HEK293 (cell line): ENCODE measurements at regions not wholly inside any gene's neighbourhood (a gene's known extent, or its start where the extent isn't known, plus 50 kb on each side); places are given as distances from the start of the nearest gene placed in this dataset.

Source experiments
- CTCF ChIA-PET: fragments of 350-600 bp; formaldehyde crosslinking; extraction: SDS; loops from one replicate; lab custom pipeline; 2021; ENCODE audit warnings: antibody characterized with exemption; lab: Yijun Ruan, JAX
- POLR2A ChIA-PET: fragments of 300-600 bp; formaldehyde crosslinking; extraction: SDS; loops from one replicate; lab custom pipeline; 2020; ENCODE audit warnings: antibody characterized with exemption, inconsistent platforms; lab: Yijun Ruan, JAX
- H3K27ac ChIP-seq: fragments of 200-500 bp; sonication (Bioruptor generic); 2 replicates; pipeline ENCODE4 v1.5.1; 2014; ENCODE audit warnings: low read depth, low read length, control low read depth, inconsistent platforms; ENCODE audit errors: extremely low read depth
- H3K36me3 ChIP-seq, 2 experiments: fragments of 200-500 bp in 1 of 2; sonication (Bioruptor generic) in 1 of 2; 1 replicate in 1 of 2; 2 replicates in 1 of 2; pipeline ENCODE4 v1.5.1; 2014 to 2017; ENCODE audit warnings: inconsistent platforms in 2 of 2, low read length in 2 of 2; ENCODE audit not compliant: control insufficient read depth in 2 of 2, insufficient read depth in 1 of 2
- H3K4me1 ChIP-seq: fragments of 200-500 bp; sonication (Bioruptor generic); 2 replicates; pipeline ENCODE4 v1.5.1; 2014; ENCODE audit warnings: mild to moderate bottlenecking, low read length, inconsistent platforms; ENCODE audit not compliant: control insufficient read depth, insufficient read depth
- H3K4me3 ChIP-seq: 2 replicates; pipeline ENCODE4 v1.5.1; 2011; ENCODE audit warnings: low read depth, mild to moderate bottlenecking, control low read depth, low read length, moderate library complexity
- H3K9me3 ChIP-seq: fragments of 200-500 bp; sonication (Bioruptor generic); 2 replicates; pipeline ENCODE4 v1.5.1; 2014; ENCODE audit warnings: low read depth, low read length, inconsistent platforms; ENCODE audit not compliant: control insufficient read depth, insufficient read depth
- EGR2 ChIP-seq: fragments of 450-650 bp; formaldehyde crosslinking; IDR thresholded peaks from 2 replicates; pipeline ENCODE4 v1.5.1; 2016; ENCODE audit warnings: low read depth, missing biosample characterization, missing genetic modification characterization
- HOXC10 ChIP-seq: sonication (generic); formaldehyde crosslinking; IDR thresholded peaks from 2 replicates; pipeline ENCODE4 v1.8.1; 2023; ENCODE audit warnings: mild to moderate bottlenecking, missing genetic modification reagents
- MEIS1 ChIP-seq: sonication (generic); formaldehyde crosslinking; IDR thresholded peaks from 2 replicates; pipeline ENCODE4 v1.8.1; 2022; ENCODE audit warnings: missing genetic modification reagents, mild to moderate bottlenecking, borderline replicate concordance
- PRDM1 ChIP-seq: fragments of 450-650 bp; formaldehyde crosslinking; IDR thresholded peaks from 2 replicates; pipeline ENCODE4; 2016; ENCODE audit warnings: missing biosample characterization, missing genetic modification characterization
- SALL2 ChIP-seq: fragments of 450-650 bp; formaldehyde crosslinking; IDR thresholded peaks from 2 replicates; pipeline ENCODE4 v1.5.0; 2017; ENCODE audit warnings: missing biosample characterization, mild to moderate bottlenecking, missing genetic modification characterization, borderline replicate concordance
- SP2 ChIP-seq: fragments of 450-650 bp; formaldehyde crosslinking; IDR thresholded peaks from 2 replicates; pipeline ENCODE4 v1.5.1; 2016; ENCODE audit warnings: missing biosample characterization, missing genetic modification characterization
- TCF7L2 ChIP-seq: IDR thresholded peaks from 2 replicates; pipeline ENCODE4 v1.6.1; 2011; ENCODE audit warnings: low read depth, mild to moderate bottlenecking, inconsistent platforms, low read length, moderate library complexity, borderline replicate concordance
- YY2 ChIP-seq: fragments of 450-650 bp; formaldehyde crosslinking; IDR thresholded peaks from 2 replicates; pipeline ENCODE4 v1.5.1; 2016; ENCODE audit warnings: missing biosample characterization, missing genetic modification characterization
- ZBTB21 ChIP-seq: fragments of 450-650 bp; formaldehyde crosslinking; IDR thresholded peaks from 2 replicates; pipeline ENCODE4 v1.5.1; 2017; ENCODE audit warnings: missing biosample characterization, missing genetic modification characterization
- ZFHX2 ChIP-seq: fragments of 450-650 bp; formaldehyde crosslinking; conservative IDR thresholded peaks from 2 replicates; pipeline ENCODE4 v1.5.1; 2016; ENCODE audit warnings: missing biosample characterization, missing genetic modification characterization
- ZNF157 ChIP-seq: fragments of 450-650 bp; formaldehyde crosslinking; IDR thresholded peaks from 2 replicates; pipeline ENCODE4 v1.5.1; 2016; ENCODE audit warnings: missing biosample characterization, missing genetic modification characterization
- ZNF184 ChIP-seq: fragments of 450-650 bp; IDR thresholded peaks from 2 replicates; pipeline ENCODE4 v1.5.1; 2018; ENCODE audit warnings: missing biosample characterization, mild to moderate bottlenecking, missing genetic modification characterization
- ZNF19 ChIP-seq: fragments of 450-650 bp; formaldehyde crosslinking; IDR thresholded peaks from 2 replicates; pipeline ENCODE4; 2016; ENCODE audit warnings: missing biosample characterization, missing genetic modification characterization, low read depth
- ZNF23 ChIP-seq: fragments of 450-650 bp; formaldehyde crosslinking; IDR thresholded peaks from 2 replicates; pipeline ENCODE4 v1.5.1; 2016; ENCODE audit warnings: missing biosample characterization, missing genetic modification characterization, borderline replicate concordance
- ZNF324 ChIP-seq: fragments of 450-650 bp; formaldehyde crosslinking; IDR thresholded peaks from 2 replicates; pipeline ENCODE4 v1.5.1; 2016; ENCODE audit warnings: missing biosample characterization, missing genetic modification characterization
- ZNF433 ChIP-seq: fragments of 450-650 bp; formaldehyde crosslinking; IDR thresholded peaks from 2 replicates; pipeline ENCODE4 v1.5.1; 2016; ENCODE audit warnings: missing biosample characterization, missing genetic modification characterization, low read depth
- ZNF600 ChIP-seq: fragments of 450-650 bp; formaldehyde crosslinking; IDR thresholded peaks from 2 replicates; pipeline ENCODE4 v1.5.1; 2016; ENCODE audit warnings: missing biosample characterization, missing genetic modification characterization
- ZNF670 ChIP-seq: fragments of 450-650 bp; formaldehyde crosslinking; IDR thresholded peaks from 2 replicates; pipeline ENCODE4 v1.5.1; 2016; ENCODE audit warnings: missing biosample characterization, missing genetic modification characterization, low read depth
- ZNF677 ChIP-seq: fragments of 450-650 bp; IDR thresholded peaks from 2 replicates; pipeline ENCODE4 v1.5.0; 2018; ENCODE audit warnings: missing biosample characterization, mild to moderate bottlenecking, missing genetic modification characterization, moderate library complexity
- ZNF76 ChIP-seq: fragments of 450-650 bp; formaldehyde crosslinking; IDR thresholded peaks from 2 replicates; pipeline ENCODE4; 2016; ENCODE audit warnings: low read depth, missing biosample characterization, missing genetic modification characterization, borderline replicate concordance
- ZNF785 ChIP-seq: fragments of 450-650 bp; formaldehyde crosslinking; IDR thresholded peaks from 2 replicates; pipeline ENCODE4 v1.5.1; 2016; ENCODE audit warnings: missing biosample characterization, missing genetic modification characterization
- ZNF791 ChIP-seq: fragments of 450-650 bp; formaldehyde crosslinking; IDR thresholded peaks from 2 replicates; pipeline ENCODE4 v1.5.1; 2016; ENCODE audit warnings: missing biosample characterization, missing genetic modification characterization
- ZSCAN23 ChIP-seq: fragments of 450-650 bp; formaldehyde crosslinking; IDR thresholded peaks from 2 replicates; pipeline ENCODE4 v1.5.1; 2016; ENCODE audit warnings: missing biosample characterization, missing genetic modification characterization
- TF ChIP-seq, protein P1 (sequence below): fragments of 450-650 bp; formaldehyde crosslinking; optimal IDR thresholded peaks from 2 replicates; pipeline ENCODE3; 2016; ENCODE audit warnings: missing biosample characterization, mild to moderate bottlenecking, missing genetic modification characterization
- TF ChIP-seq, protein P2 (sequence below): fragments of 450-650 bp; formaldehyde crosslinking; IDR thresholded peaks from 2 replicates; pipeline ENCODE4 v1.5.1; 2016; ENCODE audit warnings: missing biosample characterization, missing genetic modification characterization
- TF ChIP-seq, protein P3 (sequence below): fragments of 450-650 bp; formaldehyde crosslinking; IDR thresholded peaks from 2 replicates; pipeline ENCODE4 v1.5.1; 2016; ENCODE audit warnings: missing biosample characterization, missing genetic modification characterization
- TF ChIP-seq, protein P4 (sequence below): fragments of 450-650 bp; formaldehyde crosslinking; IDR thresholded peaks from 2 replicates; pipeline ENCODE4 v1.5.1; 2016; ENCODE audit warnings: missing biosample characterization, missing genetic modification characterization
- TF ChIP-seq, protein P5 (sequence below): fragments of 450-650 bp; formaldehyde crosslinking; IDR thresholded peaks from 2 replicates; pipeline ENCODE4 v1.5.1; 2016; ENCODE audit warnings: missing biosample characterization, missing genetic modification characterization
- TF ChIP-seq, protein P6 (sequence below): fragments of 450-650 bp; formaldehyde crosslinking; IDR thresholded peaks from 2 replicates; pipeline ENCODE4 v1.5.1; 2017; ENCODE audit warnings: missing biosample characterization, missing genetic modification characterization

DNA sequence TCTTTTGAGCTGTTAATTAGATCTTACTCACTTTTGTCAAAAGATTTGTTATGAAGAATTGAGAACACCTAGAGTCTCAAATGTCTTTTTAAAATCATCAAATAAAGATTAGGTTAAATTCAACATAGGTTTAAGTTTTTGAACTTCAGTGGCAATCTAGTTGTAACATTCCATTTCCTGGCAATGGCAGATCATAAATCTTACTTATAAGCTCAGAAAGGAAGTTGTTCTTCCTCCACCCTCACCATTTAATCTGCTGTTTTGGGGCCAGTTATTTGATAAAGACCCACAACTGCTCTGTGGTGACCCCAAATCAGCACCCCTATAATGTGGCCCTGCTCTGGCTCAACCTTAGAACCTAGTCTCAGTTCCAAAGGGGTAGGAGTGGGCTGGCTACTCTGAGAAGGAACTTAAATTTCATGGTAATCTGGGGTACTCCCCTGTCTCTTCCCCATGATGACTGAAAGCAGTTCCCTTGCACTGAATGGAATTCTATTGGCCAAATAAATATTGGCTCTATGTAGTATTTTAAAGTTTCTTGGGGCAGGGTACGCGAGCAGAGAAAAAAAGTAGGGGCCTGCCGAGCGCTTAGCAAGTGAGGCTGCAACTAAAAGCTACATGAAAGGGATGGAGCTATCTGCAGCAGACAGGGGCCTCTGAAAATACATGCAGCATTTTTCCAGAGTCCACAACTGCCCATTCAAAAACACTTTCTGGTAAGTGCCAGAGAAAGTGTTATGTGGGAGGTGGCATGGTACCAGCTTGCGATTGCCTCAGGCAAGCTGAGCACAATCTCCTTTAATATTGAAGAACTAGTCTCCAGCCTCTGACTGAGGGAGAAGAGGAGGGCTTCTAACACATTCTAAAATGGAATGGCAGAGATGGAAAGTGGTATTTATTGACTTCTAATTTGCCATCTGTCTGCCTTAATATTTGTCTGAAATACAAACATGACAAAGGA, 103.6 kb upstream of the RASGRP1 start:
- H3K36me3 ChIP-seq: no peaks in the 10 kb centered on the region
- H3K4me1 ChIP-seq: no peaks in the 10 kb centered on the region
- no peak overlapping the region for H3K27ac ChIP-seq
- CTCF ChIA-PET: interaction anchor here (1.0 to 1.3 kb wide), 2 partner anchors 15 to 104 kb away, joined by 3 to 5 read pairs; partner anchors contain the start of gene RASGRP1
- TF ChIP-seq ZNF23 (tag by site-specific recombination) (no peak), ZNF184 (tag by site-specific recombination) (no peak), SP2 (no peak), ZNF600 (no peak), YY2 (tag by site-specific recombination) (no peak), ZNF324 (tag by site-specific recombination) (no peak), EGR2 (no peak), MEIS1 (CRISPR knock-in tag) (no peak), ZNF791 (tag by site-specific recombination) (no peak), TCF7L2 (no peak), ZNF76 (no peak), ZBTB21 (no peak), ZFHX2 (tag by site-specific recombination) (no peak), ZNF19 (tag by site-specific recombination) (no peak)
- TF ChIP-seq, protein P1, sequence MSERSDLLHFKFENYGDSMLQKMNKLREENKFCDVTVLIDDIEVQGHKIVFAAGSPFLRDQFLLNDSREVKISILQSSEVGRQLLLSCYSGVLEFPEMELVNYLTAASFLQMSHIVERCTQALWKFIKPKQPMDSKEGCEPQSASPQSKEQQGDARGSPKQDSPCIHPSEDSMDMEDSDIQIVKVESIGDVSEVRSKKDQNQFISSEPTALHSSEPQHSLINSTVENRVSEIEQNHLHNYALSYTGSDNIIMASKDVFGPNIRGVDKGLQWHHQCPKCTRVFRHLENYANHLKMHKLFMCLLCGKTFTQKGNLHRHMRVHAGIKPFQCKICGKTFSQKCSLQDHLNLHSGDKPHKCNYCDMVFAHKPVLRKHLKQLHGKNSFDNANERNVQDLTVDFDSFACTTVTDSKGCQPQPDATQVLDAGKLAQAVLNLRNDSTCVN (tag by site-specific recombination): no peak
- TF ChIP-seq, protein P2, sequence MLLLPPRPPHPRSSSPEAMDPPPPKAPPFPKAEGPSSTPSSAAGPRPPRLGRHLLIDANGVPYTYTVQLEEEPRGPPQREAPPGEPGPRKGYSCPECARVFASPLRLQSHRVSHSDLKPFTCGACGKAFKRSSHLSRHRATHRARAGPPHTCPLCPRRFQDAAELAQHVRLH (tag by site-specific recombination): no peak
- TF ChIP-seq, protein P3, sequence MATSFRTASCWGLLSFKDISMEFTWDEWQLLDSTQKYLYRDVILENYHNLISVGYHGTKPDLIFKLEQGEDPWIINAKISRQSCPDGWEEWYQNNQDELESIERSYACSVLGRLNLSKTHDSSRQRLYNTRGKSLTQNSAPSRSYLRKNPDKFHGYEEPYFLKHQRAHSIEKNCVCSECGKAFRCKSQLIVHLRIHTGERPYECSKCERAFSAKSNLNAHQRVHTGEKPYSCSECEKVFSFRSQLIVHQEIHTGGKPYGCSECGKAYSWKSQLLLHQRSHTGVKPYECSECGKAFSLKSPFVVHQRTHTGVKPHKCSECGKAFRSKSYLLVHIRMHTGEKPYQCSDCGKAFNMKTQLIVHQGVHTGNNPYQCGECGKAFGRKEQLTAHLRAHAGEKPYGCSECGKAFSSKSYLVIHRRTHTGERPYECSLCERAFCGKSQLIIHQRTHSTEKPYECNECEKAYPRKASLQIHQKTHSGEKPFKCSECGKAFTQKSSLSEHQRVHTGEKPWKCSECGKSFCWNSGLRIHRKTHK (tag by site-specific recombination): no peak
- TF ChIP-seq, protein P4, sequence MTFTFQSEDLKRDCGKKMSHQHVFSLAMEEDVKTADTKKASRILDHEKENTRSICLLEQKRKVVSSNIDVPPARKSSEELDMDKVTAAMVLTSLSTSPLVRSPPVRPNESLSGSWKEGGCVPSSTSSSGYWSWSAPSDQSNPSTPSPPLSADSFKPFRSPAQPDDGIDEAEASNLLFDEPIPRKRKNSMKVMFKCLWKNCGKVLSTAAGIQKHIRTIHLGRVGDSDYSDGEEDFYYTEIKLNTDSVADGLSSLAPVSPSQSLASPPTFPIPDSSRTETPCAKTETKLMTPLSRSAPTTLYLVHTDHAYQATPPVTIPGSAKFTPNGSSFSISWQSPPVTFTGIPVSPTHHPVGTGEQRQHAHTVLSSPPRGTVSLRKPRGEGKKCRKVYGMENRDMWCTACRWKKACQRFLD: no peak
- no peak overlapping the region for H3K4me3 ChIP-seq
- POLR2A ChIA-PET: interaction anchor here (1.6 kb wide), 1 partner anchor 104 kb away, joined by 3 read pairs; no protein-coding TSS in a partner anchor
- no peaks in the 10 kb centered on the region for H3K9me3 ChIP-seq

DNA sequence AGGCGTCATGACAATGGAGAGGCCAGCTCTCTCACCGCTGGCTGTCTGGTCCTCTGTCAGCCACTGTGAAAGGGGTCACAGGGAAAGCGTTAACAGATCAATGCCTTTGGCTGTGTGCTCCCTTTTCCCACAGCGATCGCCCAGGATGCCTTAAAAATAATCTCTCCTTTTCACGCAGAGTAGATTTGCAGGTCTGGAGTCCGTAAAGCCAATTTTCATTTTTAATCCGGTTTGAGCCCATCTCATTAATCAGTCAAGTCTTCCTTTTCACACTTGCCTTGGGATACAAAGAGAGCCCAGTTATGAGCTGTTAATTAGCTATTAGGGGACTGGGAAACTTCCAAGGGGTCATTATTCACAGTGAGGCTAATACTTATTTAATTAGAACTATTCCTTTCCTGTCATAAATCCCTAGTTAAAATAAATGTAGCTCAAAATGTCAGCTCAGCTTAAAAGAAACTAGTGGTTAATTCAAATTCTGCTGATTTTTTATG, 104.3 kb upstream of the RASGRP1 start:
- ChIA-PET CTCF (interaction anchor here (1.0 to 1.3 kb wide), 2 partner anchors 14 to 105 kb away, joined by 3 to 5 read pairs; partner anchors contain the start of gene RASGRP1), POLR2A (interaction anchor here (1.6 kb wide), 1 partner anchor 105 kb away, joined by 3 read pairs; no protein-coding TSS in a partner anchor)
- H3K36me3 ChIP-seq: no peaks in the 10 kb centered on the region
- H3K4me1 ChIP-seq: no peaks in the 10 kb centered on the region
- H3K4me3 ChIP-seq: no peak overlapping the region
- H3K9me3 ChIP-seq: no peaks in the 10 kb centered on the region
- H3K27ac ChIP-seq: no peak overlapping the region
- TF ChIP-seq ZNF785: no peak
- TF ChIP-seq, protein P5, sequence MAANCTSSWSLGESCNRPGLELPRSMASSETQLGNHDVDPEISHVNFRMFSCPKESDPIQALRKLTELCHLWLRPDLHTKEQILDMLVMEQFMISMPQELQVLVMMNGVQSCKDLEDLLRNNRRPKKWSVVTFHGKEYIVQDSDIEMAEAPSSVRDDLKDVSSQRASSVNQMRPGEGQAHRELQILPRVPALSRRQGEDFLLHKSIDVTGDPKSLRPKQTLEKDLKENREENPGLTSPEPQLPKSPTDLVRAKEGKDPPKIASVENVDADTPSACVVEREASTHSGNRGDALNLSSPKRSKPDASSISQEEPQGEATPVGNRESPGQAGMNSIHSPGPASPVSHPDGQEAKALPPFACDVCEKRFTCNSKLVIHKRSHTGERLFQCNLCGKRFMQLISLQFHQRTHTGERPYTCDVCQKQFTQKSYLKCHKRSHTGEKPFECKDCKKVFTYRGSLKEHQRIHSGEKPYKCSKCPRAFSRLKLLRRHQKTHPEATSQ (tag by site-specific recombination): no peak
- no peak for TF ChIP-seq PRDM1 (tag by site-specific recombination)
- TF ChIP-seq ZNF677 (tag by site-specific recombination): no peak
- no peak for TF ChIP-seq HOXC10
- TF ChIP-seq, protein P6, sequence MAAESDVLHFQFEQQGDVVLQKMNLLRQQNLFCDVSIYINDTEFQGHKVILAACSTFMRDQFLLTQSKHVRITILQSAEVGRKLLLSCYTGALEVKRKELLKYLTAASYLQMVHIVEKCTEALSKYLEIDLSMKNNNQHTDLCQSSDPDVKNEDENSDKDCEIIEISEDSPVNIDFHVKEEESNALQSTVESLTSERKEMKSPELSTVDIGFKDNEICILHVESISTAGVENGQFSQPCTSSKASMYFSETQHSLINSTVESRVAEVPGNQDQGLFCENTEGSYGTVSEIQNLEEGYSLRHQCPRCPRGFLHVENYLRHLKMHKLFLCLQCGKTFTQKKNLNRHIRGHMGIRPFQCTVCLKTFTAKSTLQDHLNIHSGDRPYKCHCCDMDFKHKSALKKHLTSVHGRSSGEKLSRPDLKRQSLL (tag by site-specific recombination): no peak
- TF ChIP-seq ZNF157 (tag by site-specific recombination): no peak
- TF ChIP-seq ZNF670 (tag by site-specific recombination): no peak
- TF ChIP-seq ZNF433 (tag by site-specific recombination): no peak
- TF ChIP-seq ZSCAN23 (tag by site-specific recombination): no peak
- TF ChIP-seq SALL2 (tag by site-specific recombination): no peak
